Inferior parietal cortex (tissue), 1 donor: ENCODE measurements at regions not wholly inside any gene's neighbourhood (a gene's known extent, or its start where the extent isn't known, plus 50 kb on each side); places are given as distances from the start of the nearest gene placed in this dataset.

ENCODE experiments used
- DNase-seq: peaks from one replicate; pipeline ENCODE4 v3.0.0-alpha.2; 2016; ENCODE audit errors: extremely low spot score

DNA sequence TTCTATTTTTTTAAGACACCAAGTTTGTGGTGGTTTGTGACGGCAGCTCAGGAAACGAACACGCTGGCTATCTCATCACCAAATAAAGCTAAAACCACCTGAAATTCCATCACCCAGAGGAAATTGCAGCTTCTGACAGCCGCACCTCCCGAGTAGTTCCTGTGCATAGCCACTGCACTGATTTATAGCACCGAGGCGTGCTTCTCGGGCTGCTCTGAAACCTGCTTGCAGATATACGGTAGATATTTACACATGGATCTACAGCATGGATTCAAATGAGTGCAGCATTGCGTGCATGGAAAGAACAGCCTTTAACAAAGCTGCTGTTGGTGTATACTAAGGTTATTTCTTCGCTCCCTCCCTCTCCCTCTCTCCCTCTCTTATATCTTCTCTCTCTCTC, 153.8 kb downstream of the PHF2 start:
- no peak for DNase-seq
